Stimulated activated CD4-positive, alpha-beta T cell treated with anti-CD3 and anti-CD28 coated beads, Interleukin-4, amount 100 ng/mL, for 1 hour (primary cell): ENCODE measurements at regions not wholly inside any gene's neighbourhood (a gene's known extent, or its start where the extent isn't known, plus 50 kb on each side); places are given as distances from the start of the nearest gene placed in this dataset.
"Not testable (repeated sequence)": the region's sequence is repeated elsewhere in the genome, so short reads cannot be mapped to it uniquely, and the experiment has no call there.

ENCODE experiments used
- DNase-seq: peaks from one replicate; pipeline ENCODE4 v3.0.0-alpha.2; 2020

GRCh38 chr12:107826276-107826675 lies 51.8 kb downstream of the ASCL4 start:
- DNase-seq: no peak

GRCh38 chr12:107829271-107829670 lies 54.8 kb downstream of the ASCL4 start:
- no peak for DNase-seq

- DNase-seq: no peak
Observed at GRCh38 chr12:107832441-107832840, 57.9 kb downstream of the ASCL4 start.

- DNase-seq: no peak
Observed at GRCh38 chr12:107840186-107840585, 65.7 kb downstream of the ASCL4 start.

- DNase-seq: no peak
Observed at GRCh38 chr12:107843351-107844311, 69.1 kb downstream of the ASCL4 start.

GRCh38 chr12:107844312-107844921 lies 69.9 kb downstream of the ASCL4 start:
- no peak for DNase-seq

GRCh38 chr12:107845226-107845979 lies 70.9 kb downstream of the ASCL4 start:
- DNase-seq: no peak

GRCh38 chr12:107845980-107846659 lies 71.6 kb downstream of the ASCL4 start:
- no peak for DNase-seq

GRCh38 chr12:107847430-107847829 lies 72.9 kb downstream of the ASCL4 start:
- DNase-seq: no peak

- no peak for DNase-seq
Observed at GRCh38 chr12:107847830-107848229, 73.3 kb downstream of the ASCL4 start.

GRCh38 chr12:107853479-107853878 lies 79.0 kb downstream of the ASCL4 start:
- DNase-seq: no peak

GRCh38 chr12:107855471-107855870 lies 81.0 kb downstream of the ASCL4 start:
- no peak for DNase-seq

GRCh38 chr12:107856096-107856495 lies 81.6 kb downstream of the ASCL4 start:
- no peak for DNase-seq

- DNase-seq: no peak
Observed at GRCh38 chr12:107857191-107857590, 82.7 kb downstream of the ASCL4 start.

GRCh38 chr12:107859367-107859766 lies 84.9 kb downstream of the ASCL4 start:
- DNase-seq: no peak

GRCh38 chr12:107864235-107864634 lies 89.7 kb downstream of the ASCL4 start:
- DNase-seq: no peak

- not testable (repeated sequence) for DNase-seq
Observed at GRCh38 chr12:107864727-107865126, 90.2 kb downstream of the ASCL4 start.

- DNase-seq: no peak
Observed at GRCh38 chr12:107873223-107873622, 98.7 kb downstream of the ASCL4 start.

GRCh38 chr12:107875786-107876185 lies 101.3 kb downstream of the ASCL4 start:
- DNase-seq: no peak

- peak; percentile 16 for DNase-seq
Observed at GRCh38 chr12:107884769-107885694, 110.5 kb downstream of the ASCL4 start.

GRCh38 chr12:107888789-107889188 lies 114.3 kb downstream of the ASCL4 start:
- no peak for DNase-seq

- DNase-seq: no peak
Observed at GRCh38 chr12:107891967-107892366, 117.5 kb downstream of the ASCL4 start.
